Fibroblast of skin of right biceps (primary cell): ENCODE measurements at regions not wholly inside any gene's neighbourhood (a gene's known extent, or its start where the extent isn't known, plus 50 kb on each side); places are given as distances from the start of the nearest gene placed in this dataset.
A peak's percentile ranks its signal among the peaks of the same experiment; 100 is the strongest.
"Not testable (repeated sequence)": the region's sequence is repeated elsewhere in the genome, so short reads cannot be mapped to it uniquely, and the experiment has no call there.

Experiments
- DNase-seq: peaks from one replicate; pipeline ENCODE4 v3.0.0-alpha.2; 2013

- no peak for DNase-seq
These were observed 576.1 kb downstream of the SLCO4C1 start for GRCh38 chr5:101720033-101720432.

GRCh38 chr5:101717721-101718120 is 578.4 kb downstream of the SLCO4C1 start:
- no peak for DNase-seq

- no peak for DNase-seq
These were observed 579.1 kb downstream of the SLCO4C1 start for GRCh38 chr5:101716941-101717340.

- DNase-seq, result not testable (repeated sequence)
These were observed 580.3 kb downstream of the SLCO4C1 start for GRCh38 chr5:101715790-101716189.

GRCh38 chr5:101689306-101689705 is 606.8 kb downstream of the SLCO4C1 start:
- no peak for DNase-seq

- no peak for DNase-seq
These were observed 607.9 kb downstream of the SLCO4C1 start for GRCh38 chr5:101688156-101688555.

GRCh38 chr5:101687349-101687985 is 608.6 kb downstream of the SLCO4C1 start:
- DNase-seq, result peak; percentile 12

GRCh38 chr5:101686536-101687157 is 609.4 kb downstream of the SLCO4C1 start:
- DNase-seq, result no peak

GRCh38 chr5:101679816-101680215 is 616.3 kb downstream of the SLCO4C1 start:
- peak; percentile 12 for DNase-seq

GRCh38 chr5:101678481-101679193 is 617.4 kb downstream of the SLCO4C1 start:
- DNase-seq, result peak; percentile 69

GRCh38 chr5:101677961-101678360 is 618.1 kb downstream of the SLCO4C1 start:
- no peak for DNase-seq

- DNase-seq, result no peak
These were observed 619.4 kb downstream of the SLCO4C1 start for GRCh38 chr5:101676646-101677045.

GRCh38 chr5:101675510-101676219 is 620.4 kb downstream of the SLCO4C1 start:
- no peak for DNase-seq

GRCh38 chr5:101673120-101673519 is 623.0 kb downstream of the SLCO4C1 start:
- DNase-seq, result no peak

GRCh38 chr5:101664071-101664791 is 631.9 kb downstream of the SLCO4C1 start:
- DNase-seq, result no peak

- no peak for DNase-seq
These were observed 632.5 kb downstream of the SLCO4C1 start for GRCh38 chr5:101663543-101663942.

GRCh38 chr5:101662263-101662662 is 633.8 kb downstream of the SLCO4C1 start:
- DNase-seq, result no peak

- DNase-seq, result no peak
These were observed 637.7 kb downstream of the SLCO4C1 start for GRCh38 chr5:101658433-101658832.

- no peak for DNase-seq
These were observed 642.1 kb downstream of the SLCO4C1 start for GRCh38 chr5:101653996-101654395.

GRCh38 chr5:101647861-101648260 is 648.2 kb downstream of the SLCO4C1 start:
- no peak for DNase-seq

- DNase-seq, result no peak
These were observed 652.3 kb downstream of the SLCO4C1 start for GRCh38 chr5:101643794-101644193.

GRCh38 chr5:101637599-101637998 is 658.5 kb downstream of the SLCO4C1 start:
- DNase-seq, result no peak

- not testable (repeated sequence) for DNase-seq
These were observed 668.3 kb downstream of the SLCO4C1 start for GRCh38 chr5:101627770-101628169.
